H9 (cell line): ENCODE measurements at regions not wholly inside any gene's neighbourhood (a gene's known extent, or its start where the extent isn't known, plus 50 kb on each side); places are given as distances from the start of the nearest gene placed in this dataset.

Source experiments
- DNase-seq: peaks from one replicate; pipeline ENCODE4 v3.0.0-alpha.2; 2017
- H2AFZ ChIP-seq: one replicate; pipeline ENCODE4 v1.6.1; 2013; ENCODE audit warnings: mild to moderate bottlenecking, low read length, control low read depth, moderate library complexity
- H2AK5ac ChIP-seq: 2 replicates; pipeline ENCODE4 v1.6.1; 2013; ENCODE audit warnings: low read length, control low read depth, mixed read lengths; ENCODE audit not compliant: insufficient read length
- H2BK120ac ChIP-seq: one replicate; pipeline ENCODE4 v1.6.1; 2013; ENCODE audit warnings: low read depth, mild to moderate bottlenecking, low read length, control low read depth, inconsistent platforms; ENCODE audit not compliant: poor library complexity, severe bottlenecking
- H2BK12ac ChIP-seq: 2 replicates; pipeline ENCODE4 v1.6.1; 2013; ENCODE audit warnings: low read length, control low read depth, mixed read lengths, low read depth; ENCODE audit not compliant: insufficient read length
- H2BK15ac ChIP-seq: 2 replicates; pipeline ENCODE4 v1.6.1; 2013; ENCODE audit warnings: low read depth, low read length, control low read depth
- H2BK20ac ChIP-seq: one replicate; pipeline ENCODE4 v1.6.1; 2013; ENCODE audit warnings: low read depth, mild to moderate bottlenecking, low read length, control low read depth, inconsistent platforms; ENCODE audit not compliant: poor library complexity, severe bottlenecking
- H2BK5ac ChIP-seq: 2 replicates; pipeline ENCODE4 v1.6.1; 2013; ENCODE audit warnings: low read length, control low read depth, mixed read lengths; ENCODE audit not compliant: insufficient read length
- H3K14ac ChIP-seq: 2 replicates; pipeline ENCODE4 v1.6.1; 2013; ENCODE audit warnings: low read length, control low read depth; ENCODE audit not compliant: insufficient read depth
- H3K18ac ChIP-seq: 2 replicates; pipeline ENCODE4 v1.6.1; 2013; ENCODE audit warnings: low read depth, mild to moderate bottlenecking, mixed read lengths, low read length, control low read depth; ENCODE audit not compliant: insufficient read length
- H3K23ac ChIP-seq: 2 replicates; pipeline ENCODE4 v1.6.1; 2013; ENCODE audit warnings: low read length, control low read depth, mixed read lengths, low read depth; ENCODE audit not compliant: insufficient read length
- H3K23me2 ChIP-seq: 2 replicates; pipeline ENCODE4 v1.6.1; 2013; ENCODE audit warnings: low read depth, mild to moderate bottlenecking, mixed read lengths, low read length, control low read depth; ENCODE audit not compliant: insufficient read length, poor library complexity, severe bottlenecking
- H3K27ac ChIP-seq: 2 replicates; pipeline ENCODE4 v1.5.1; 2013; ENCODE audit warnings: low read length, control low read depth, mixed read lengths, low read depth; ENCODE audit not compliant: insufficient read length
- H3K27me3 ChIP-seq: 2 replicates; pipeline ENCODE4 v1.6.1; 2013; ENCODE audit warnings: low read length, control low read depth, inconsistent platforms; ENCODE audit not compliant: insufficient read depth
- H3K4ac ChIP-seq: 2 replicates; pipeline ENCODE4 v1.6.1; 2013; ENCODE audit warnings: low read depth, mild to moderate bottlenecking, control low read depth, inconsistent platforms, low read length, moderate library complexity
- H3K4me1 ChIP-seq: 2 replicates; pipeline ENCODE4 v1.6.1; 2013; ENCODE audit warnings: low read length, control low read depth, inconsistent platforms; ENCODE audit not compliant: insufficient read depth
- H3K4me2 ChIP-seq: 2 replicates; pipeline ENCODE4 v1.6.1; 2013; ENCODE audit warnings: low read length, control low read depth, mixed read lengths; ENCODE audit not compliant: insufficient read length, insufficient read depth
- H3K56ac ChIP-seq: 2 replicates; pipeline ENCODE4 v1.6.1; 2013; ENCODE audit warnings: low read depth, mild to moderate bottlenecking, mixed read lengths, low read length, control low read depth; ENCODE audit not compliant: insufficient read length
- H3K79me1 ChIP-seq: 2 replicates; pipeline ENCODE4 v1.6.1; 2013; ENCODE audit warnings: low read depth, mild to moderate bottlenecking, moderate library complexity, low read length, control low read depth, inconsistent platforms; ENCODE audit not compliant: insufficient read depth, poor library complexity, severe bottlenecking
- H3K79me2 ChIP-seq: 2 replicates; pipeline ENCODE4 v1.6.1; 2013; ENCODE audit warnings: low read length, control low read depth, inconsistent platforms; ENCODE audit not compliant: insufficient read depth
- H3K9ac ChIP-seq: 2 replicates; pipeline ENCODE4 v1.6.1; 2013; ENCODE audit warnings: low read length, control low read depth, mixed read lengths; ENCODE audit not compliant: insufficient read length; ENCODE audit errors: extremely low read depth
- H3K9me3 ChIP-seq: one replicate; pipeline ENCODE4 v1.6.1; 2013; ENCODE audit warnings: low read depth, low read length, inconsistent platforms; ENCODE audit not compliant: control insufficient read depth
- H3T11ph ChIP-seq: one replicate; pipeline ENCODE4 v1.6.1; 2013; ENCODE audit warnings: mild to moderate bottlenecking, low read length, control low read depth, inconsistent platforms
- H4K20me1 ChIP-seq: one replicate; pipeline ENCODE4 v1.6.1; 2013; ENCODE audit not compliant: control insufficient read depth, insufficient read length, insufficient read depth
- H4K5ac ChIP-seq: 2 replicates; pipeline ENCODE4 v1.6.1; 2013; ENCODE audit warnings: low read depth, mild to moderate bottlenecking, mixed read lengths, low read length, control low read depth; ENCODE audit not compliant: insufficient read length
- H4K8ac ChIP-seq: replicated peaks from 2 replicates; pipeline ENCODE4 v1.6.1; 2013; ENCODE audit warnings: low read length, control low read depth, mixed read lengths, low read depth; ENCODE audit not compliant: insufficient read length
- H4K91ac ChIP-seq: 2 replicates; pipeline ENCODE4 v1.6.1; 2013; ENCODE audit warnings: low read depth, mild to moderate bottlenecking, moderate library complexity, mixed read lengths, low read length, control low read depth; ENCODE audit not compliant: insufficient read length
- H3K27ac Mint-ChIP-seq, 3 experiments: 2 replicates in 2 of 3; 3 replicates in 1 of 3; pipeline ENCODE4 v1.8.0; 2020 to 2021; ENCODE audit warnings: mixed read lengths in 3 of 3, mild to moderate bottlenecking in 1 of 3, moderate library complexity in 1 of 3
- H3K27me3 Mint-ChIP-seq: 2 replicates; pipeline ENCODE4 v1.8.0; 2021; ENCODE audit warnings: low read depth, mild to moderate bottlenecking, moderate library complexity, mixed read lengths
- H3K36me3 Mint-ChIP-seq, 3 experiments: 2 replicates in 2 of 3; 3 replicates in 1 of 3; pipeline ENCODE4 v1.8.0; 2020 to 2021; ENCODE audit warnings: low read depth in 3 of 3, mixed read lengths in 3 of 3; ENCODE audit not compliant: insufficient read depth in 1 of 3
- H3K4me1 Mint-ChIP-seq, 2 experiments: 2 replicates each; pipeline ENCODE4 v1.8.0; 2020; ENCODE audit warnings: mixed read lengths in 2 of 2
- H3K4me3 Mint-ChIP-seq, 2 experiments: 2 replicates in 1 of 2; 3 replicates in 1 of 2; pipeline ENCODE4 v1.8.0; 2020 to 2021; ENCODE audit warnings: mild to moderate bottlenecking in 2 of 2, mixed read lengths in 2 of 2, moderate library complexity in 1 of 2
- H3K9me3 Mint-ChIP-seq, 2 experiments: 2 replicates in 1 of 2; 3 replicates in 1 of 2; pipeline ENCODE4 v1.8.0; 2020; ENCODE audit warnings: mild to moderate bottlenecking in 2 of 2, mixed read lengths in 2 of 2, moderate library complexity in 1 of 2
- CTCF ChIP-seq: fragments of 200-600 bp; sonication (generic); conservative IDR thresholded peaks from 3 replicates; pipeline ENCODE4 v1.8.0; 2021; ENCODE audit warnings: antibody characterized with exemption, mild to moderate bottlenecking
- WGBS: extraction: QIAGEN DNeasy Blood & Tissue Kit; methylation state at CpG from one replicate; pipeline ENCODE4 v1.1.7; 2013; ENCODE audit warnings: missing lambda C conversion rate, low lambda C conversion rate, mixed read lengths; ENCODE audit not compliant: insufficient read length; ENCODE audit errors: extremely low coverage; 5-methylcytosine and 5-hydroxymethylcytosine counted together

- Histone ChIP-seq H2AK5ac (no peak overlapping the region), H3T11ph (no peak overlapping the region), H3K9me3 (no peaks in the 10 kb centered on the region), H2BK120ac (no peak overlapping the region), H3K23me2 (no peaks in the 10 kb centered on the region), H4K91ac (no peak overlapping the region), H3K4me1 (no peaks in the 10 kb centered on the region), H2AFZ (no peak overlapping the region), H3K23ac (no peak overlapping the region), H2BK20ac (no peak overlapping the region), H3K14ac (no peak overlapping the region), H3K4ac (no peak overlapping the region), H3K79me1 (no peaks in the 10 kb centered on the region), H3K9ac (no peak overlapping the region), H3K27me3 (no peaks in the 10 kb centered on the region), H2BK15ac (no peak overlapping the region), H3K4me2 (no peak overlapping the region), H4K8ac (no peak overlapping the region), H2BK5ac (no peak overlapping the region), H4K5ac (no peak overlapping the region), H3K27ac (no peak overlapping the region), H3K56ac (no peak overlapping the region), H3K79me2 (no peaks in the 10 kb centered on the region), H4K20me1 (no peaks in the 10 kb centered on the region), H3K18ac (no peak overlapping the region), H2BK12ac (no peak overlapping the region)
- no peak overlapping the region for H3K4me3 Mint-ChIP-seq
- peak overlapping the region in 1 of 3 experiments; percentile 12; a peak in 2 of 7 replicates for H3K27ac Mint-ChIP-seq
- no peak for DNase-seq
- peaks cover 0 to 2% of the 10 kb centered on the region in 2 experiments; a peak in 1 of 4 replicates for H3K4me1 Mint-ChIP-seq
- H3K9me3 Mint-ChIP-seq, result peaks cover 0 to 13% of the 10 kb centered on the region in 2 experiments; a peak in 2 of 5 replicates
- H3K27me3 Mint-ChIP-seq, result peaks cover 4% of the 10 kb centered on the region
- no CpG with 5 or more reads among the region's 25 CpGs for WGBS
- TF ChIP-seq CTCF, result no peak
- peaks cover 0 to 2% (median 0%) of the 10 kb centered on the region in 3 experiments; a peak in 1 of 7 replicates for H3K36me3 Mint-ChIP-seq
Observed at GRCh38 chr17:83180264-83180995, 101.0 kb downstream of the METRNL start.
